ENCODE measurements at regions not wholly inside any gene's neighbourhood (a gene's known extent, or its start where the extent isn't known, plus 50 kb on each side); places are given as distances from the start of the nearest gene placed in this dataset.

- no peaks in the 10 kb centered on the region for H3K9me3 ChIP-seq (ENCODE audit: low read depth)
- Mint-ChIP-seq H3K9me3 (no peaks in the 10 kb centered on the region), H3K4me3 (no peak overlapping the region), H3K27ac (no peak overlapping the region), H3K36me3 (no peaks in the 10 kb centered on the region), H3K4me1 (peaks cover 4% of the 10 kb centered on the region), H3K27me3 (ENCODE audit: insufficient read depth, low read depth) (peaks cover 3% of the 10 kb centered on the region)
- H2AFZ ChIP-seq (replicated peaks) = no peak overlapping the region
- TF ChIP-seq EZH2phosphoT487 (IDR thresholded peaks at IDR 0.05) (no peak), CTCF (IDR thresholded peaks at IDR 0.05) (no peak), EZH2 (IDR thresholded peaks at IDR 0.05) (no peak)
- H3K9ac ChIP-seq = no peak overlapping the region
- DNase-seq (ENCODE audit: low spot score) = no peak
- no peak overlapping the region for H3K4me3 ChIP-seq
- no peaks in the 10 kb centered on the region for H3K79me2 ChIP-seq (ENCODE audit: low read depth)
- H3F3A ChIP-seq (ENCODE audit: low read depth) = no peaks in the 10 kb centered on the region
- no peaks in the 10 kb centered on the region for H3K4me1 ChIP-seq
- H3K36me3 ChIP-seq = no peaks in the 10 kb centered on the region
- no peak overlapping the region for H3K27ac ChIP-seq
- no peaks in the 10 kb centered on the region for H4K20me1 ChIP-seq (ENCODE audit: low read depth)
- no peak overlapping the region for H3K4me2 ChIP-seq
- H3K27me3 ChIP-seq = no peaks in the 10 kb centered on the region
Measured at GRCh38 chr12:60317361-60317760, 721.5 kb downstream of the SLC16A7 start.

GRCh38 chr12:60324746-60325145 lies 728.9 kb downstream of the SLC16A7 start:
- no peaks in the 10 kb centered on the region for H4K20me1 ChIP-seq (ENCODE audit: low read depth)

GRCh38 chr12:60333461-60333860 lies 737.6 kb downstream of the SLC16A7 start:
- H3K4me3 Mint-ChIP-seq = no peak overlapping the region
- Histone ChIP-seq H3K79me2 (ENCODE audit: low read depth) (no peaks in the 10 kb centered on the region), H3K4me3 (no peak overlapping the region), H3K4me1 (no peaks in the 10 kb centered on the region), H3K9me3 (ENCODE audit: low read depth) (no peaks in the 10 kb centered on the region), H3K27ac (no peak overlapping the region), H3F3A (ENCODE audit: low read depth) (no peaks in the 10 kb centered on the region), H2AFZ (replicated peaks) (no peak overlapping the region), H3K36me3 (no peaks in the 10 kb centered on the region), H3K4me2 (no peak overlapping the region), H3K9ac (no peak overlapping the region), H3K27me3 (no peaks in the 10 kb centered on the region), H4K20me1 (ENCODE audit: low read depth) (no peaks in the 10 kb centered on the region)
- no peak overlapping the region for H3K27ac Mint-ChIP-seq
- no peaks in the 10 kb centered on the region for H3K27me3 Mint-ChIP-seq (ENCODE audit: insufficient read depth, low read depth)
- no peaks in the 10 kb centered on the region for H3K36me3 Mint-ChIP-seq
- no peak for TF ChIP-seq EZH2phosphoT487 (IDR thresholded peaks at IDR 0.05)
- TF ChIP-seq EZH2 (IDR thresholded peaks at IDR 0.05) = no peak
- no peak for TF ChIP-seq CTCF (IDR thresholded peaks at IDR 0.05)
- H3K4me1 Mint-ChIP-seq = no peaks in the 10 kb centered on the region
- DNase-seq (ENCODE audit: low spot score) = no peak
- H3K9me3 Mint-ChIP-seq = no peaks in the 10 kb centered on the region

More at GRCh38 chr12:60324746-60325145, 728.9 kb downstream of the SLC16A7 start:
- H3F3A ChIP-seq (ENCODE audit: low read depth) = no peaks in the 10 kb centered on the region
- no peak overlapping the region for H3K27ac Mint-ChIP-seq
- no peaks in the 10 kb centered on the region for H3K27me3 Mint-ChIP-seq (ENCODE audit: insufficient read depth, low read depth)
- H3K27me3 ChIP-seq = no peaks in the 10 kb centered on the region
- no peaks in the 10 kb centered on the region for H3K36me3 Mint-ChIP-seq
- no peak overlapping the region for H3K4me2 ChIP-seq
- DNase-seq (ENCODE audit: low spot score) = no peak
- no peaks in the 10 kb centered on the region for H3K79me2 ChIP-seq (ENCODE audit: low read depth)
- H3K9me3 ChIP-seq (ENCODE audit: low read depth) = no peaks in the 10 kb centered on the region
- no peaks in the 10 kb centered on the region for H3K9me3 Mint-ChIP-seq
- H2AFZ ChIP-seq (replicated peaks) = no peak overlapping the region
- no peak overlapping the region for H3K9ac ChIP-seq
- H3K4me1 ChIP-seq = no peaks in the 10 kb centered on the region
- H3K4me1 Mint-ChIP-seq = no peaks in the 10 kb centered on the region
- TF ChIP-seq EZH2phosphoT487 (IDR thresholded peaks at IDR 0.05) (no peak), EZH2 (IDR thresholded peaks at IDR 0.05) (no peak), CTCF (IDR thresholded peaks at IDR 0.05) (no peak)
- no peak overlapping the region for H3K4me3 Mint-ChIP-seq
- no peaks in the 10 kb centered on the region for H3K36me3 ChIP-seq
- H3K4me3 ChIP-seq = no peak overlapping the region
- no peak overlapping the region for H3K27ac ChIP-seq
